ENCODE measurements at regions not wholly inside any gene's neighbourhood (a gene's known extent, or its start where the extent isn't known, plus 50 kb on each side); places are given as distances from the start of the nearest gene placed in this dataset.

DNA sequence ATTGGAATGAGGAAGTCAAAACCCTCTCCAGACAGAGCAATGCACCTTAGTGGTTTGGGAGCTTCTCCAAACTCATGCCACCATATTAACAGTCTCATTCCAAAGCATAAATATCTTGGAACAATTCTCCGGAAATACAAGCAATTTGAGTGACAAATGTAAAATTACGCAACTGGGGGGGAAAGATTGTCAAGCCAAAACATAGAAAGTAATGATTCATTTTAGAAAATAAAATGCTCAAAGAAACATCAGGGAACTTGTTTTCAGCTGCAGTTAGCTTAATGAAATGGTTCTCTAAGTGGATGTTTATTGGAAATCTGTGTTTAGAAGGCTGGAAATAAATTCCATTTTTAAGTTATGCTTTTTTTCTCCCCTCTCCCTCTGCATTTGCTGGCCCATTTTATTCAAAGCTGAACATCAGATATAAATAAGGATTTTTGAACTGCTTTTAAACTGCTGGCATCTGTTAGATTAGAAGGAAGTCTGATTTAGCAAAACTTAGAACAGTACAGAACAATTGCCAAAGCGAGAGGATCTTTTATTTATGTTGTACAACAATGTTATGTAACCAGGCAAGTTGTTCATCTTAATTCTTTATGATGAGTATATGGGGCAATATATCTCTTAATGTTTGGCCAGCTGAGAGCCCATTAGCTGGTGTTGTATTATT is 551.9 kb downstream of the PRELID2 start:
- no peak for DNase-seq (ENCODE audit: low spot score)
- H3K27me3 Mint-ChIP-seq (ENCODE audit: low read depth): no peaks in the 10 kb centered on the region
- intact Hi-C loops (cut with micrococcal nuclease): no loop called here
- no peak overlapping the region for H3K27ac Mint-ChIP-seq
- no peaks in the 10 kb centered on the region for H3K4me1 Mint-ChIP-seq (ENCODE audit: low read depth)
- H3K9me3 Mint-ChIP-seq: no peaks in the 10 kb centered on the region
- H3K4me3 Mint-ChIP-seq (ENCODE audit: low read depth): no peak overlapping the region
- no peaks in the 10 kb centered on the region for H3K36me3 Mint-ChIP-seq (ENCODE audit: low read depth)

DNA sequence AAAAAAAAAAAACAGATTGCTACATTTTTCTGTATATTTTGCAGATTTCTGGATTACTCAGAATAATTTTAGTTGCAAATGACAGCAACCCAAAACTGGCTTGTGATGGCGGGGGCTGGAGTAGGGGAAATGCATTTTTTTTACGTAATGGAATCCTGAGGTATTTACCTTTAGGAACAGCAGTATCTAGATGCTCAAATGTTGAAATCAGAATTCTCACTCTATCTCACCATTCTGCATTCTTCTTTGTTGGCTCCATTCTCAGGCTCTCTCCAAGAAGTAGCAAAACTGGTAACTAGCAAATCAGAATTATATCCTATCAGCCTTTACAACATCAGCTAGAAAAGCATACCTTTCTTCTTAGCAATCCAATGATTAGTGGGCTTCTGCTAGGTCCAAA is 554.3 kb downstream of the PRELID2 start:
- H3K4me3 Mint-ChIP-seq (ENCODE audit: low read depth): no peak overlapping the region
- no peaks in the 10 kb centered on the region for H3K9me3 Mint-ChIP-seq
- H3K27ac Mint-ChIP-seq: no peak overlapping the region
- H3K4me1 Mint-ChIP-seq (ENCODE audit: low read depth): no peaks in the 10 kb centered on the region
- intact Hi-C loops (cut with micrococcal nuclease): no loop called here
- H3K27me3 Mint-ChIP-seq (ENCODE audit: low read depth): no peaks in the 10 kb centered on the region
- DNase-seq (ENCODE audit: low spot score): no peak
- H3K36me3 Mint-ChIP-seq (ENCODE audit: low read depth): no peaks in the 10 kb centered on the region

DNA sequence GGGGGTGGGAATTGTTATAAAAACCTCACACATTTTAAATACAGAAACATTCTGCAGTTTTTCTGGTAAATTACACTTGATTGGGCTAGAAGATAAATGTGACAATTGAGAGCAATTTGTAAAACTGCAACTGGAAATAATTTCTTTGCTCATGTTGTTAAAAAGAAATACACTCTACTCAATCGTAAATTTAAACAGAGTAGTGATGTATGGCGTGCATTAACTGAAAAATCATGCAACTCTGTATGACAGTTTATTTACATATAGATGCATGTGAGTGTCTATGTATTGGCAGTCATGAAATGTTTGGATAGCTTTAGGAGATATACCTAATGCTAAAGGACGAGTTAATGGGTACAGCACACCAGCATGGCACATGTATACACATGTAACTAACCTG is 554.9 kb downstream of the PRELID2 start:
- intact Hi-C loops (cut with micrococcal nuclease): no loop called here
- Mint-ChIP-seq H3K36me3 (ENCODE audit: low read depth) (no peaks in the 10 kb centered on the region), H3K9me3 (no peaks in the 10 kb centered on the region), H3K4me3 (ENCODE audit: low read depth) (no peak overlapping the region), H3K27me3 (ENCODE audit: low read depth) (no peaks in the 10 kb centered on the region), H3K27ac (no peak overlapping the region), H3K4me1 (ENCODE audit: low read depth) (no peaks in the 10 kb centered on the region)
- DNase-seq (ENCODE audit: low spot score): no peak

DNA sequence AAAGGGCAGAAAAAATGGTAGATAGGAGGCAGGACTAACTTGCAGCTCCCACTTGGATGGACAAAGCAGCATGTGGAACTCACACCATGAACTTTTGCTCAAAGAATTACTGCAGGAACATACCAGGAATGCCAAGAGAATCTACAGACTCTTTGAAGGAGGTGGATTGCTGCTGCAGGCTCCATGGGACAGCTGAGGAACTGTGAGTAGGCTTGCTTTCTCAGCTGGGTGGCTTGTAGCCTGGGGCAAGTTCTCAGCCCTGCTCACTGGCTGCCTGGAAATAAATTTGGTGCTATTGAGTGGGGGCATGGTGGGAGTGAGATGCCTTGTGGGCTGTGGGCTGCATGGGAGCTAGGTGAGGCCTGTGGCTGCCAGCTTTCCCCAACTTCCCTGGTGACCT is 574.5 kb downstream of the PRELID2 start:
- intact Hi-C loops (cut with micrococcal nuclease): no loop called here
- no peaks in the 10 kb centered on the region for H3K4me1 Mint-ChIP-seq (ENCODE audit: low read depth)
- no peaks in the 10 kb centered on the region for H3K9me3 Mint-ChIP-seq
- no peak overlapping the region for H3K4me3 Mint-ChIP-seq (ENCODE audit: low read depth)
- H3K36me3 Mint-ChIP-seq (ENCODE audit: low read depth): no peaks in the 10 kb centered on the region
- no peak overlapping the region for H3K27ac Mint-ChIP-seq
- H3K27me3 Mint-ChIP-seq (ENCODE audit: low read depth): no peaks in the 10 kb centered on the region
- no peak for DNase-seq (ENCODE audit: low spot score)

DNA sequence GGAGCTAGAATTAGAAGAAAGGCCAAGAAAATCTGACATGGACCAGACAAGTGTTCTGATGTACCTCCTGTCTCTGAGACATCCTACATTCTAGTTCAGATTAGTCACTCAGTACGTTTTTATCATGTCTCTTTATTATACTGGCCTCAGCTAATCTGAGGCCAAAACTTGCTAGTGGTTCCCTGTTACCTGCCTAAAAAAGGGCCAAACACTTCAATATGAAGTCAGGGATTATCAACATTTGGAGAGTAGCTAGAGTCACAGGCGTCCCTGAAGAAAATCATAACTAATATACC is 587.4 kb downstream of the PRELID2 start:
- no peak overlapping the region for H3K27ac Mint-ChIP-seq
- intact Hi-C loops (cut with micrococcal nuclease): no loop called here
- H3K4me1 Mint-ChIP-seq (ENCODE audit: low read depth): no peaks in the 10 kb centered on the region
- H3K36me3 Mint-ChIP-seq (ENCODE audit: low read depth): no peaks in the 10 kb centered on the region
- DNase-seq (ENCODE audit: low spot score): no peak
- H3K27me3 Mint-ChIP-seq (ENCODE audit: low read depth): no peaks in the 10 kb centered on the region
- H3K9me3 Mint-ChIP-seq: peaks cover 4% of the 10 kb centered on the region
- H3K4me3 Mint-ChIP-seq (ENCODE audit: low read depth): no peak overlapping the region

DNA sequence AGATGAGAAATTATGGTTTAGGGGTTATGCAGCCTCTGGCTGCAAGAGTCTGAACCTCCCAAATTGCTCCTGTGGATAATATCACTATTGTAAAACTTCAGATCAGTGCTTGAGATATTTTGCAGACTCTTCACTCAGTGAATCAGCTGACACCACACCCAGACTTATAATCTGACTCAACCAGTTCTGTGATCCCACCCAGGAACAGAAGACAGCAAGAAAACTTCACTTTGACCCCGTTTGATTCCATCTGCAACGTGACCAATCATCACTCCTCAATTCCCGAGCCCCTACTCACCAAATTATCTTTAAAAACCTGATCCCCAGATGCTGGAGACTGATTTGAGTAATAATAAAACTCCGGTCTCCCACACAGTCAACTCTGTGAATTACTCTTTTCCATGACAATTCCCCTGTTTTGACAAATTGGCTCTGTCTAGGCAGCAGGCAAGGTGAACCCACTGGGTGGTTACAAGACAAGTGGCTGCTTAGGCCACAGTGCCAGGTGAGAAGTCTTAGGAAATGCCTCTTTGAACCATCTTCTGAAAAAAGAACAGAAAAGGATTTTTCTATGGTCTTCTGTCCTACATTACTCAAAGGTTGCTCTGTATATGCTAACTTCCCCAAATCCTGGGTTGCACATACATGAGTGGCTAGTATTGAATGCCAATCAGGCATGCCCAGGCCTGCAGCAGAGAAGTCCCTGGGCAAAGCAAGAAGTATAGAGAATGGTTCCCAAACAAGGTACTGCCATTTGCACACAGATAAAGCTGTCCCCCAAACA is 588.0 kb downstream of the PRELID2 start:
- intact Hi-C loops (cut with micrococcal nuclease): no loop called here
- Mint-ChIP-seq H3K4me3 (ENCODE audit: low read depth) (no peak overlapping the region), H3K27ac (no peak overlapping the region), H3K9me3 (peaks cover 4% of the 10 kb centered on the region), H3K4me1 (ENCODE audit: low read depth) (no peaks in the 10 kb centered on the region), H3K27me3 (ENCODE audit: low read depth) (no peaks in the 10 kb centered on the region), H3K36me3 (ENCODE audit: low read depth) (no peaks in the 10 kb centered on the region)
- no peak for DNase-seq (ENCODE audit: low spot score)

DNA sequence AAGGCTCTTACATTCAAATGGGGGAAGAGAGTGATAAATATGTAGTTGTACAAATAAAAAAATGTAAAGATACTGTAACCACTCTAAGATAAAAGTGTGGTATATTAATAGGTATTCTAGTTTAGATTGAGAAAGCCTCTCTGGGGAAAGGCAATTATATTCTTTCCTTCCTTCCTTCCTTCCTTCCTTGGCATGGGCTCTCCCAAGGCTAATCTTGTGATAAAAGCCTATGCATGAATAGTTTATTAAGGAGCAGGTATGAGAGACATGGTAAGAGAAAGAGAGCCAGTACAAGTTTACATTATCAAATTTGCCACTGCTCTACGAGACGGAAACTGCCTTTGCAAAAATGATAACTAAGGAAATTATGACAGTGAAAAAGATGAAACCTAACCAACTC is 588.8 kb downstream of the PRELID2 start:
- Mint-ChIP-seq H3K4me1 (ENCODE audit: low read depth) (no peaks in the 10 kb centered on the region), H3K9me3 (peaks cover 4% of the 10 kb centered on the region), H3K27me3 (ENCODE audit: low read depth) (no peaks in the 10 kb centered on the region), H3K27ac (no peak overlapping the region), H3K4me3 (ENCODE audit: low read depth) (no peak overlapping the region), H3K36me3 (ENCODE audit: low read depth) (no peaks in the 10 kb centered on the region)
- intact Hi-C loops (cut with micrococcal nuclease): no loop called here
- DNase-seq (ENCODE audit: low spot score): no peak

DNA sequence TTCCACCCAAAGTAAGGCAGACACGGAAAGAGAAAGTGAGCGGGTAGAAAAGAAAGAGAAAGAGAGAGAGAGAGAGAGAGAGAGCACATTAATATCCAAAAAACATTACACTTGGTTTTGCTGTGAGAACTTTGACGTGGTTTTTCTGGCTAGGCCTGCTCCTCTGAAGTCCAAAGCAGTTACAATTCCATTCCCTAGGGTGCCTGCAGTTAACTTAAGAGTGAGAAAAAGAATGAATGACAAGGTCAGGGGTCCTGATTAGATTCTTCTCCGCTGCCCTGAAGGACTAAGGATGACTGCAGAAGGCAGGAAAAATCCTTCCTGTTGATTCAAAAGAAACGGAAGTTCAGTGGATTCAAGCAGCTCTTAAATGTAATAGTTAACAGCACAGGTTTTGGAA is 589.8 kb downstream of the PRELID2 start:
- Mint-ChIP-seq H3K9me3 (peaks cover 4% of the 10 kb centered on the region), H3K4me3 (ENCODE audit: low read depth) (no peak overlapping the region), H3K36me3 (ENCODE audit: low read depth) (no peaks in the 10 kb centered on the region), H3K4me1 (ENCODE audit: low read depth) (no peaks in the 10 kb centered on the region), H3K27me3 (ENCODE audit: low read depth) (no peaks in the 10 kb centered on the region), H3K27ac (no peak overlapping the region)
- DNase-seq (ENCODE audit: low spot score): no peak
- intact Hi-C loops (cut with micrococcal nuclease): no loop called here

DNA sequence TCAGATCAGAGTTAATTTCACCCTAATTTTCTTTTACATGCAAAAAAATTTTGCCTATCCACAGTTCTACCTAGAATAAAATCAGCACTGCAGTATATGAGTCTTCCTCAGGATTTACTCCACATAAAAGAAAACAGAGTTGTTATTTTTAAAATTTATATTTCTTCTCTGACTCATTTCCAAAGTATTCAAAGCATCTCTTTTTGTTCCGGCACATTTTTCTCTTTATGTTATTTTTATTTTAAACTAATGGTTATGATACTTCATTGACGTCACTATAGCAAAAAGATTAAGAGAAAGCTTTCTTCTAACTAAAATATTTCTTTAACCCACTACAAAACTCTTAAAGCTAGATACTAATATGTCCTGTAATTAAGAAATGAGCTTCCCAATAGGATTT is 590.4 kb downstream of the PRELID2 start:
- no peaks in the 10 kb centered on the region for H3K36me3 Mint-ChIP-seq (ENCODE audit: low read depth)
- no peak overlapping the region for H3K4me3 Mint-ChIP-seq (ENCODE audit: low read depth)
- DNase-seq (ENCODE audit: low spot score): no peak
- peaks cover under 1% of the 10 kb centered on the region for H3K9me3 Mint-ChIP-seq
- H3K27ac Mint-ChIP-seq: no peak overlapping the region
- intact Hi-C loops (cut with micrococcal nuclease): no loop called here
- H3K27me3 Mint-ChIP-seq (ENCODE audit: low read depth): no peaks in the 10 kb centered on the region
- no peaks in the 10 kb centered on the region for H3K4me1 Mint-ChIP-seq (ENCODE audit: low read depth)

DNA sequence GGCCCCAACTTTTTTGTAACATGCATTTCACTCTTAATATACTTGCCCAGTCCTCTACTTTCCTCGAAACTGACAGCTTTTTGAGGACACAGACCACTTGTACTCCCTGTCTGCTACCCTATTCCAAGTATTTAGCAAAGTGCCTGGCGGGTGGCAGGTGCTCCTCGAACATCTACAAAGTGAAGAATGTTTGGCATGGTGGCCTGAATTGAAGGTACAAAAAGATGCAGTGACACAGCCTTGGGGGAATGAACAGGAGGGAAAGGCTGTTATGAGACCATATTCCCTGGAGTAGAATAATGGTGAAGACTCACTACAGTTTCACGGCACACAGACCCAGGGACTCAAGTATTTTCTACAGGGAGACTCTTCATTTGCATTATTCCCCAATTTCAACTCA is 590.9 kb downstream of the PRELID2 start:
- intact Hi-C loops (cut with micrococcal nuclease): no loop called here
- Mint-ChIP-seq H3K4me1 (ENCODE audit: low read depth) (no peaks in the 10 kb centered on the region), H3K36me3 (ENCODE audit: low read depth) (no peaks in the 10 kb centered on the region), H3K27ac (no peak overlapping the region), H3K4me3 (ENCODE audit: low read depth) (no peak overlapping the region), H3K9me3 (no peaks in the 10 kb centered on the region), H3K27me3 (ENCODE audit: low read depth) (no peaks in the 10 kb centered on the region)
- DNase-seq (ENCODE audit: low spot score): no peak

DNA sequence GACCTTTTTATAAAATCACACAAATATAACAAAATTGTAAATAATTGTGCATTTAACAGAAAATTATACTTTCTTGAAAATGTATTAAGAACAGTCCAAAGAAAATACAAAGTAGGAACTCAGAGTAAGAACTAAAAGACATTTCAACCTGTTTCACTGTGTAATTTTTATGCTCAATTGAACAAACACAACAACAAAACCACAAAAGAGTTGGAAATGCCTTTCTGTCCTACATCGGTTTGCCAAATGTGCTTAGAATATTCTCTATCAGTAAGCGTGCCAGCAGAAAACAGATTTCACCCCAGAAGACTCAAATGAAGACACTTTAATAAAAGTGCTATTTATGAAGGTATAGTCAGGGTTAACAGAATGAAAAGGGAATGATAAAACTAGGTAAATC is 592.1 kb downstream of the PRELID2 start:
- Mint-ChIP-seq H3K27me3 (ENCODE audit: low read depth) (no peaks in the 10 kb centered on the region), H3K4me3 (ENCODE audit: low read depth) (no peak overlapping the region), H3K27ac (no peak overlapping the region), H3K9me3 (no peaks in the 10 kb centered on the region), H3K4me1 (ENCODE audit: low read depth) (no peaks in the 10 kb centered on the region), H3K36me3 (ENCODE audit: low read depth) (no peaks in the 10 kb centered on the region)
- no peak for DNase-seq (ENCODE audit: low spot score)
- intact Hi-C loops (cut with micrococcal nuclease): no loop called here

DNA sequence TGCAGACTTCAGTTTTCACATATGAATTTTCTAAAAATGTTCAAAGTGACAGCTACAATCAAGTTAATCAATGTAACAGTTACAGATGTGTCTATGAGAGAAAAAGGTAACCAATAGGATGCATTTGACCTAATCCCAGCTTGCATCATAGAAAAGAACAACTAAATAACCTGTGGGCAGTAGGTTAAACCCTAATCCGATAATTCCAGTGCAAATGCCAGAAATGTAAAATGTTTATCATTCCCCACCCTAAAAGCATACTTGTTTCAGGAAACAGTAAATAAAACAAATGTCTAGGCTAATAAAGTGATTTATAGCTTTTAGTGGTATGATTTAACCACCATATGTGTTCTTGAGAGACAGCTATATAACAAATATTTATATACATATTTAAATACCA is 592.6 kb downstream of the PRELID2 start:
- Mint-ChIP-seq H3K27me3 (ENCODE audit: low read depth) (no peaks in the 10 kb centered on the region), H3K36me3 (ENCODE audit: low read depth) (no peaks in the 10 kb centered on the region), H3K9me3 (no peaks in the 10 kb centered on the region), H3K4me1 (ENCODE audit: low read depth) (no peaks in the 10 kb centered on the region), H3K27ac (no peak overlapping the region), H3K4me3 (ENCODE audit: low read depth) (no peak overlapping the region)
- no peak for DNase-seq (ENCODE audit: low spot score)
- intact Hi-C loops (cut with micrococcal nuclease): no loop called here

DNA sequence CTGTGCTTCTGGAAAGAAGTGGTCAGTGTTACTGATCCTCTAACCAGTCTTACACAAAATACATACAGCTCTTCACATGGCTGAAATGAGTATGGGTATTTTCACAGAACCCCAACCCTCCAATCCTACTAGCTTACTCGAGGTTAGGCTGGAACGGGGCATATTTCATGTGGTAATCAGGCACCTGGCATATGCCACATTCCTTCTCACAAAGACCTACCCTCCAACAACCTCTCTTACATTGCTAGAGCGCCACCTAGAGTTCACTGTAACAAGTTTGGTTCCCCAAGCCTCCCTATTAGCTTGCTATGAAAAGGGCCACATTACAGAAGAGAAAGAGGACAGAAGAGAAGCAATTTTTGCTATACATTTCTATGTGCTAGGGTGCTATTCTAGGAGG is 597.3 kb downstream of the PRELID2 start:
- Mint-ChIP-seq H3K27ac (no peak overlapping the region), H3K9me3 (no peaks in the 10 kb centered on the region), H3K36me3 (ENCODE audit: low read depth) (no peaks in the 10 kb centered on the region), H3K4me1 (ENCODE audit: low read depth) (no peaks in the 10 kb centered on the region), H3K27me3 (ENCODE audit: low read depth) (no peaks in the 10 kb centered on the region), H3K4me3 (ENCODE audit: low read depth) (no peak overlapping the region)
- intact Hi-C loops (cut with micrococcal nuclease): loop anchor here (5.0 kb wide), 1 partner anchor 1036 kb away; no protein-coding TSS in a partner anchor
- no peak for DNase-seq (ENCODE audit: low spot score)
